Nephron (organoid): ENCODE measurements at regions not wholly inside any gene's neighbourhood (a gene's known extent, or its start where the extent isn't known, plus 50 kb on each side); places are given as distances from the start of the nearest gene placed in this dataset.

ENCODE experiments used
- H3K27ac Mint-ChIP-seq, 3 experiments: 2 replicates each; pipeline ENCODE4 v1.8.0; 2020; ENCODE audit warnings: mixed read lengths in 3 of 3, mild to moderate bottlenecking in 2 of 3, moderate library complexity in 1 of 3
- H3K27me3 Mint-ChIP-seq: 2 replicates; pipeline ENCODE4 v1.8.0; 2021; ENCODE audit warnings: low read depth, mild to moderate bottlenecking, moderate library complexity, mixed read lengths
- H3K36me3 Mint-ChIP-seq: 2 replicates; pipeline ENCODE4 v1.8.0; 2020; ENCODE audit warnings: low read depth, mixed read lengths
- H3K4me1 Mint-ChIP-seq: 2 replicates; pipeline ENCODE4 v1.8.0; 2020; ENCODE audit warnings: mixed read lengths
- H3K4me3 Mint-ChIP-seq, 3 experiments: 2 replicates each; pipeline ENCODE4 v1.8.0; 2020; ENCODE audit warnings: mild to moderate bottlenecking in 3 of 3, mixed read lengths in 3 of 3, moderate library complexity in 2 of 3
- H3K9me3 Mint-ChIP-seq: 2 replicates; pipeline ENCODE4 v1.8.0; 2020; ENCODE audit warnings: mixed read lengths
- CTCF ChIP-seq, 3 experiments: fragments of 200-600 bp; sonication (generic); IDR thresholded peaks; one replicate each; pipeline ENCODE4 v1.5.0; 2021; ENCODE audit warnings: antibody characterized with exemption in 3 of 3; ENCODE audit not compliant: unreplicated experiment in 3 of 3

GRCh38 chr7:69467826-69468225 is 130.4 kb upstream of the AUTS2 start:
- TF ChIP-seq CTCF (IDR thresholded peaks at IDR 0.05; ENCODE audit: unreplicated experiment in 3 of 3) = no peak
- H3K4me3 Mint-ChIP-seq = no peak overlapping the region
- H3K9me3 Mint-ChIP-seq = peaks cover 29% of the 10 kb centered on the region
- H3K36me3 Mint-ChIP-seq = no peaks in the 10 kb centered on the region
- no peaks in the 10 kb centered on the region for H3K4me1 Mint-ChIP-seq
- H3K27ac Mint-ChIP-seq = no peak overlapping the region
- peaks cover 11% of the 10 kb centered on the region for H3K27me3 Mint-ChIP-seq

GRCh38 chr7:69476416-69476815 is 121.9 kb upstream of the AUTS2 start:
- no peak overlapping the region for H3K4me3 Mint-ChIP-seq
- TF ChIP-seq CTCF (IDR thresholded peaks at IDR 0.05; ENCODE audit: unreplicated experiment in 3 of 3) = no peak
- H3K4me1 Mint-ChIP-seq = no peaks in the 10 kb centered on the region
- peaks cover 4% of the 10 kb centered on the region for H3K9me3 Mint-ChIP-seq
- H3K27ac Mint-ChIP-seq = no peak overlapping the region
- H3K36me3 Mint-ChIP-seq = no peaks in the 10 kb centered on the region
- peaks cover 14% of the 10 kb centered on the region for H3K27me3 Mint-ChIP-seq

GRCh38 chr7:69482676-69483075 is 115.6 kb upstream of the AUTS2 start:
- Mint-ChIP-seq H3K36me3 (no peaks in the 10 kb centered on the region), H3K4me1 (peaks cover 5% of the 10 kb centered on the region), H3K27ac (no peak overlapping the region), H3K4me3 (no peak overlapping the region), H3K27me3 (peaks cover 28% of the 10 kb centered on the region), H3K9me3 (no peaks in the 10 kb centered on the region)
- TF ChIP-seq CTCF (IDR thresholded peaks at IDR 0.05; ENCODE audit: unreplicated experiment in 3 of 3) = no peak

- Mint-ChIP-seq H3K27me3 (peaks cover 19% of the 10 kb centered on the region), H3K36me3 (no peaks in the 10 kb centered on the region), H3K4me3 (no peak overlapping the region), H3K9me3 (no peaks in the 10 kb centered on the region), H3K4me1 (peaks cover 5% of the 10 kb centered on the region), H3K27ac (no peak overlapping the region)
- no peak for TF ChIP-seq CTCF (IDR thresholded peaks at IDR 0.05; ENCODE audit: unreplicated experiment in 3 of 3)
Observed at GRCh38 chr7:69489533-69489932, 108.7 kb upstream of the AUTS2 start.

- Mint-ChIP-seq H3K9me3 (peaks cover 36% of the 10 kb centered on the region), H3K4me3 (no peak overlapping the region), H3K4me1 (peaks cover 4% of the 10 kb centered on the region), H3K27me3 (peaks cover 25% of the 10 kb centered on the region), H3K27ac (no peak overlapping the region), H3K36me3 (no peaks in the 10 kb centered on the region)
- no peak for TF ChIP-seq CTCF (IDR thresholded peaks at IDR 0.05; ENCODE audit: unreplicated experiment in 3 of 3)
Observed at GRCh38 chr7:69498671-69499070, 99.6 kb upstream of the AUTS2 start.

- no peak overlapping the region for H3K4me3 Mint-ChIP-seq
Observed at GRCh38 chr7:69502358-69502757, 95.9 kb upstream of the AUTS2 start.

More at GRCh38 chr7:69502358-69502757, 95.9 kb upstream of the AUTS2 start:
- H3K36me3 Mint-ChIP-seq = no peaks in the 10 kb centered on the region
- peaks cover 28% of the 10 kb centered on the region for H3K27me3 Mint-ChIP-seq
- H3K4me1 Mint-ChIP-seq = peaks cover 6% of the 10 kb centered on the region
- TF ChIP-seq CTCF (IDR thresholded peaks at IDR 0.05; ENCODE audit: unreplicated experiment in 3 of 3) = no peak
- H3K27ac Mint-ChIP-seq = no peak overlapping the region
- H3K9me3 Mint-ChIP-seq = peaks cover 35% of the 10 kb centered on the region
